ENCODE measurements at regions not wholly inside any gene's neighbourhood (a gene's known extent, or its start where the extent isn't known, plus 50 kb on each side); places are given as distances from the start of the nearest gene placed in this dataset.

- TF ChIP-seq ZNF138 (CRISPR knock-in tag; conservative IDR thresholded peaks at IDR 0.05): no peak
- no peak for TF ChIP-seq CTCF (IDR thresholded peaks at IDR 0.05)
- no peak for TF ChIP-seq ATF3 (CRISPR knock-in tag; conservative IDR thresholded peaks at IDR 0.05)
- TF ChIP-seq HMGA2 (CRISPR knock-in tag; IDR thresholded peaks at IDR 0.05): no peak
- no peak for TF ChIP-seq ARID4B (CRISPR knock-in tag; IDR thresholded peaks at IDR 0.05; ENCODE audit: borderline replicate concordance)
- TF ChIP-seq, protein P1, sequence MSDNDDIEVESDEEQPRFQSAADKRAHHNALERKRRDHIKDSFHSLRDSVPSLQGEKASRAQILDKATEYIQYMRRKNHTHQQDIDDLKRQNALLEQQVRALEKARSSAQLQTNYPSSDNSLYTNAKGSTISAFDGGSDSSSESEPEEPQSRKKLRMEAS (CRISPR knock-in tag; IDR thresholded peaks at IDR 0.05): no peak
- no peak for TF ChIP-seq USF1 (CRISPR knock-in tag; IDR thresholded peaks at IDR 0.05)
- no peak for TF ChIP-seq NFYB (CRISPR knock-in tag; conservative IDR thresholded peaks at IDR 0.05; ENCODE audit: low read depth)
- TF ChIP-seq, protein P2, sequence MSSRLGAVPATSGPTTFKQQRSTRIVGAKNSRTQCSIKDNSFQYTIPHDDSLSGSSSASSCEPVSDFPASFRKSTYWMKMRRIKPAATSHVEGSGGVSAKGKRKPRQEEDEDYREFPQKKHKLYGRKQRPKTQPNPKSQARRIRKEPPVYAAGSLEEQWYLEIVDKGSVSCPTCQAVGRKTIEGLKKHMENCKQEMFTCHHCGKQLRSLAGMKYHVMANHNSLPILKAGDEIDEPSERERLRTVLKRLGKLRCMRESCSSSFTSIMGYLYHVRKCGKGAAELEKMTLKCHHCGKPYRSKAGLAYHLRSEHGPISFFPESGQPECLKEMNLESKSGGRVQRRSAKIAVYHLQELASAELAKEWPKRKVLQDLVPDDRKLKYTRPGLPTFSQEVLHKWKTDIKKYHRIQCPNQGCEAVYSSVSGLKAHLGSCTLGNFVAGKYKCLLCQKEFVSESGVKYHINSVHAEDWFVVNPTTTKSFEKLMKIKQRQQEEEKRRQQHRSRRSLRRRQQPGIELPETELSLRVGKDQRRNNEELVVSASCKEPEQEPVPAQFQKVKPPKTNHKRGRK (CRISPR knock-in tag; IDR thresholded peaks at IDR 0.05; ENCODE audit: borderline replicate concordance): no peak
- TF ChIP-seq ZNF219 (CRISPR knock-in tag; IDR thresholded peaks at IDR 0.05; ENCODE audit: borderline replicate concordance): no peak
- TF ChIP-seq NR1H2 (CRISPR knock-in tag; IDR thresholded peaks at IDR 0.05): no peak
- no peak for TF ChIP-seq JUN (CRISPR knock-in tag; IDR thresholded peaks at IDR 0.05)
These were observed 369.6 kb upstream of the USP24 start for GRCh38 chr1:55584526-55585401.
